ENCODE measurements at regions not wholly inside any gene's neighbourhood (a gene's known extent, or its start where the extent isn't known, plus 50 kb on each side); places are given as distances from the start of the nearest gene placed in this dataset.
"Not testable (repeated sequence)": the region's sequence is repeated elsewhere in the genome, so short reads cannot be mapped to it uniquely, and the experiment has no call there.

DNA sequence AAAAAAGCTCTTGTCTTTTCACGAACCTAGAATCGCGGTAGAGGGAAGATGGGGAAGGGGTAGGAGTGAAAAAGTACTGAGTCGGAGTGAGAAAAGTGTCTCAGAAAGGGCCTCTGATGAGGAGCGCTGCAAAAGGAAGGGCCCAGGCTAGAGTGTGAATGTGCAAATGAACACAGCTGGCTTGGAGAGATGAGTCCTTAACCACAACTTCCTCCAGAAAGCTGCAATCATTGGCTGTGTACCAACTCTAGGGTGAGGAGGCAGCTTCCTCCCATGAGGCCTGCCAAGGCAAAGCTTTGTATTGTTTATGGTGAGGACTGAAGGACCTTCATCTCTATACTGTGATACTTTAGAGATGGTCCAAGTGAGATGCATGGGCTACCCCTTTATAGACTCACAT lies 566.9 kb upstream of the ANO5 start:
- Mint-ChIP-seq H3K4me3 (no peak overlapping the region), H3K9me3 (no peaks in the 10 kb centered on the region), H3K27ac (no peak overlapping the region), H3K36me3 (no peaks in the 10 kb centered on the region), H3K4me1 (no peaks in the 10 kb centered on the region), H3K27me3 (no peaks in the 10 kb centered on the region)
- no peak for ATAC-seq

- Mint-ChIP-seq H3K36me3 (no peaks in the 10 kb centered on the region), H3K4me1 (no peaks in the 10 kb centered on the region), H3K27ac (no peak overlapping the region), H3K4me3 (no peak overlapping the region), H3K27me3 (no peaks in the 10 kb centered on the region), H3K9me3 (no peaks in the 10 kb centered on the region)
- ATAC-seq, result no peak
Measured at GRCh38 chr11:21628641-21629040, 564.2 kb upstream of the ANO5 start.

DNA sequence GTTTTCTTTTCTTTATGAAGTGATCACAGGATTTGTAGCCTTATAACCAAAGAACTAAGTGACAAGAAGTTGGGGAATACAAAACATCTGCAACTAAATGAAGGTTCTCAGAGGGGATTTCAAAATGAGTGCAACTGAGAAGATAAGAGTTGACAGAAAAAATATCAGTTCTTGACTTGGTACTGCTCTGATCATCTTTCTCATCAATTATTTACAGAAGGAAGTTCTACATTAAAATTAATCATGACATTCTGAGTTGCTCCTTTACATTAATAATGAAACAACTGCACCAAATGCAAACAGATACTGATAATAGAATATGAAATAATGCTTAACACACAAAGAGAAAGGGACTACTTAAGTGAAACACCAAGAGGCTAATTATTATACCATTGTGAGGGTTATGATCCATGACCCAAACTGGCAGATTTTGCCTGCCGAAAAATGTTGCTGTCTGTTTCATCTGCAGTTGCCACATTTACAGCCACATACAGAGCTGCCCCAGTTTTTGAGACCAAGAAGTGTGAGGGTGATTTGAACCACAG lies 561.9 kb upstream of the ANO5 start:
- no peaks in the 10 kb centered on the region for H3K36me3 Mint-ChIP-seq
- no peak overlapping the region for H3K4me3 Mint-ChIP-seq
- no peaks in the 10 kb centered on the region for H3K9me3 Mint-ChIP-seq
- ATAC-seq, result no peak
- no peak overlapping the region for H3K27ac Mint-ChIP-seq
- no peaks in the 10 kb centered on the region for H3K4me1 Mint-ChIP-seq
- no peaks in the 10 kb centered on the region for H3K27me3 Mint-ChIP-seq

GRCh38 chr11:21631991-21632390 lies 560.9 kb upstream of the ANO5 start:
- Mint-ChIP-seq H3K27ac (no peak overlapping the region), H3K4me1 (no peaks in the 10 kb centered on the region), H3K36me3 (no peaks in the 10 kb centered on the region), H3K4me3 (no peak overlapping the region), H3K9me3 (no peaks in the 10 kb centered on the region), H3K27me3 (no peaks in the 10 kb centered on the region)
- no peak for ATAC-seq

GRCh38 chr11:21634491-21634890 lies 558.4 kb upstream of the ANO5 start:
- H3K4me1 Mint-ChIP-seq, result no peaks in the 10 kb centered on the region
- no peaks in the 10 kb centered on the region for H3K36me3 Mint-ChIP-seq
- no peaks in the 10 kb centered on the region for H3K27me3 Mint-ChIP-seq
- ATAC-seq, result no peak
- H3K9me3 Mint-ChIP-seq, result no peaks in the 10 kb centered on the region
- no peak overlapping the region for H3K4me3 Mint-ChIP-seq
- H3K27ac Mint-ChIP-seq, result no peak overlapping the region

GRCh38 chr11:21634956-21635355 lies 557.9 kb upstream of the ANO5 start:
- no peaks in the 10 kb centered on the region for H3K4me1 Mint-ChIP-seq
- no peak overlapping the region for H3K27ac Mint-ChIP-seq
- no peak for ATAC-seq
- H3K27me3 Mint-ChIP-seq, result no peaks in the 10 kb centered on the region
- no peaks in the 10 kb centered on the region for H3K9me3 Mint-ChIP-seq
- H3K4me3 Mint-ChIP-seq, result no peak overlapping the region
- H3K36me3 Mint-ChIP-seq, result no peaks in the 10 kb centered on the region

DNA sequence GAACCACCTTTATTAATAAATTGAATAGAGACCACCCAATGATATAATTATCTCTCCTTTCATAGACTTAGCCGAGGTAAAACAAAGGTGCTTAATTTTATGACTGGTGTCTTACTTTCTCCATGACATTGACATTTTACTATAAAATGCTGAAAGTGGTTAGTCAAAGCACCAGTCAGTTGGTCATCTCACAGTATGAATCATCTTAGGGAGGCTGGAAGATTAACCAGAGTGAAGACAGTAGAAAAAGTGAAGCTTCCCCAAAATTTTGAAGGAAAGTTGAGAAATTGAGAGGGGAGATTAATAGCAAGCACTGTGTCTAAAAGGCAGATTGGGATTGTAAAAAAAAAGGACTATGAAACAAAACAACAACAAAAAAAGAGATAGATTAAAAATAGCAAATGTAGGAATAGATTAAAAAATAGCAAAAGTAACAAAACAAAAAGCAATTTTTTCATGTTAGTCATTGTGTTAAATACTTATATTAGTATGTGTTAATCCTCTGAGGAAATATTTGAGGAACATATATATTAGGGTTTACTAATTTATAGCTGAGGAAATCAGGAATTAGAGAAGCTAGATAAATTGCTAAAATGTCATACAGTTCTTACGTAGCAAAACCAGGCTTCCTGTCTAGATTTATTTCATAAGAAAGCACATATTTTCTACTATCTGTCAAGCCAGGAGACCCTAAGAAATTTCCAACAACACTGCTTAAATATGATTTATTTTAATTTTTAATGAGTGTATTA lies 557.3 kb upstream of the ANO5 start:
- H3K9me3 Mint-ChIP-seq, result no peaks in the 10 kb centered on the region
- no peak overlapping the region for H3K4me3 Mint-ChIP-seq
- H3K4me1 Mint-ChIP-seq, result no peaks in the 10 kb centered on the region
- H3K36me3 Mint-ChIP-seq, result no peaks in the 10 kb centered on the region
- H3K27me3 Mint-ChIP-seq, result no peaks in the 10 kb centered on the region
- no peak for ATAC-seq
- no peak overlapping the region for H3K27ac Mint-ChIP-seq

DNA sequence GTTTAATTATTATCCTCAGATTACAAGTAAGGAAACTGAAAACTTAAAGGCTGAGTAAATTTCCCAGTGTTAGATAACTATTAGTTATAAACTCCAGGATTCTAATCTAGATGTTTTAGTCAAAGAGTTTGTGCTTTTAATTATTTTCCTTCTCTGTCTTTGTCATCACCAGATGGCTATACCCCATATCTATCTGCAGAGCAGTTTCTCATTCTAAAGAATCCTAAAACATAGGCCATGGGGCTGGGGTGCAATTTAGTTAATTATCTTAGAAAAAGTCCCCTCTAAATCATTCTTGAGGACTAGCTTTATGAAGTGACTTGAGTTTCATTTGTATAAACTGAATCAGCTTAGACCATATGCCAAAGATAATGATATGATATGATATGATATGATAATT lies 556.3 kb upstream of the ANO5 start:
- Mint-ChIP-seq H3K36me3 (no peaks in the 10 kb centered on the region), H3K4me1 (no peaks in the 10 kb centered on the region), H3K27me3 (no peaks in the 10 kb centered on the region), H3K27ac (no peak overlapping the region), H3K9me3 (no peaks in the 10 kb centered on the region), H3K4me3 (no peak overlapping the region)
- no peak for ATAC-seq

DNA sequence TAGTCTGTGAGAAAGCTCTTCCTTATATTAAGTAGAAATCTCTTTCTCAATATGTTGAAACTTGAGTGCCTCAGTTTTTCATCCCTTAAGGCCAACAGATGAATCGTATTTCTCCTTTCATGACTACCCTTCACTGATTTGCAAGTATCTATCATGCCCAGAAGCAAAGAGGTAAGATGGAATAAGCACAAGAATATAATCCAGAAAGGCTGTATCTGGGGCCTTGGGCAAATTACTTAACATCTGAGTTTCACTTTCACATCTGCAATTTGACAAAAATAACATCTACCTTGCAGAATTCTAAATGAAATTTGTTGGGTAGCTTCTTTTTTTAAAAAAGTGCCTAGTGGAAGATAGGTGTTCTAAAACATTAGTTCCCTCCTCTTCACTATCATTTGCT lies 552.4 kb upstream of the ANO5 start:
- Mint-ChIP-seq H3K27ac (no peak overlapping the region), H3K27me3 (no peaks in the 10 kb centered on the region), H3K36me3 (no peaks in the 10 kb centered on the region), H3K4me3 (no peak overlapping the region), H3K4me1 (no peaks in the 10 kb centered on the region), H3K9me3 (peaks cover 6% of the 10 kb centered on the region)
- no peak for ATAC-seq

- Mint-ChIP-seq H3K36me3 (no peaks in the 10 kb centered on the region), H3K4me1 (no peaks in the 10 kb centered on the region), H3K27ac (no peak overlapping the region)
Measured at GRCh38 chr11:21641869-21642268, 551.0 kb upstream of the ANO5 start.

DNA sequence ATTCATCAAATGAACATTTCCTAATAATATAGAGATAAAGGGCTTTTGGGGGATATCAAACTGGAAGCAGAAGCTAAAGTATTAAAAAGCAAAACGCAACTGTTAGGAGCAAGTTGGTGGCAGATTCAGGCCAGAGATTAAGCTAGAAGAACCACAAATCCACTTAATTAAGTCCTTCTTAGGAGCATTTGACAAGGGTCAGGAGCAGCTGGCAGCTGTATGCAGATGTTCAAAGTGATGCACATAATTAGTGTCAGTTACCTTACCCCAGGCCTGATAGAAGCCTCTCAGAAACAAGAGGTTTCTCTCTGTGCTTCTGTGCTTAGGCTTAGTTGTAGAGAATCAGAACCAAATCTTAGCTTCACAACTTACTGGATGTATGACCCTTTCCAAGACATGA lies 546.5 kb upstream of the ANO5 start:
- H3K4me3 Mint-ChIP-seq, result no peak overlapping the region
- peaks cover 6% of the 10 kb centered on the region for H3K9me3 Mint-ChIP-seq
- no peaks in the 10 kb centered on the region for H3K36me3 Mint-ChIP-seq
- H3K4me1 Mint-ChIP-seq, result no peaks in the 10 kb centered on the region
- no peak overlapping the region for H3K27ac Mint-ChIP-seq
- ATAC-seq, result no peak
- no peaks in the 10 kb centered on the region for H3K27me3 Mint-ChIP-seq

More at GRCh38 chr11:21641869-21642268, 551.0 kb upstream of the ANO5 start:
- ATAC-seq, result no peak
- Mint-ChIP-seq H3K9me3 (peaks cover 6% of the 10 kb centered on the region), H3K4me3 (no peak overlapping the region), H3K27me3 (no peaks in the 10 kb centered on the region)

- peaks cover 2% of the 10 kb centered on the region for H3K9me3 Mint-ChIP-seq
- H3K27ac Mint-ChIP-seq, result no peak overlapping the region
- H3K4me3 Mint-ChIP-seq, result no peak overlapping the region
- H3K4me1 Mint-ChIP-seq, result no peaks in the 10 kb centered on the region
- ATAC-seq, result no peak
- no peaks in the 10 kb centered on the region for H3K27me3 Mint-ChIP-seq
- H3K36me3 Mint-ChIP-seq, result no peaks in the 10 kb centered on the region
Measured at GRCh38 chr11:21650961-21651360, 541.9 kb upstream of the ANO5 start.

- H3K36me3 Mint-ChIP-seq, result no peaks in the 10 kb centered on the region
- H3K27me3 Mint-ChIP-seq, result no peaks in the 10 kb centered on the region
- no peak for ATAC-seq
- H3K4me3 Mint-ChIP-seq, result no peak overlapping the region
- no peaks in the 10 kb centered on the region for H3K4me1 Mint-ChIP-seq
- peaks cover 9% of the 10 kb centered on the region for H3K9me3 Mint-ChIP-seq
- no peak overlapping the region for H3K27ac Mint-ChIP-seq
Measured at GRCh38 chr11:21653951-21654421, 538.9 kb upstream of the ANO5 start.

DNA sequence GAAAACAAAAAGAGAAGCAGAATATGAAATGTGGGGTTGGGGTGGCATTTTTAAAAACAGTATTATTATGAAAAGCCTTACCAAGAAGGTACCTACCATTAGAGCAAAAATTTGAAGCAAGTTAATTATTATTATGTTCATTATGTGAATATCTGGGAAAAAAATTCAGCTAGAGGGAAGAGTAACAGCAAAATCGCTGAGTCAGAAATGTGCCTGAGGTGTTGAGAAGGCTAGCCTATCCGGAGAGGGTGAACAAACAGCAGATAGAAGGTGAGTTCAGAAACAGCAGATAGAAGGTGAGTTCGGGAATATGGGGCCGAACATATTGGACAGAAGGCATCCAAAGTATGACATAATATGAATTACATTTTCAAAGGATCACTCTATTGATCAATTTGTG lies 536.8 kb upstream of the ANO5 start:
- peaks cover 9% of the 10 kb centered on the region for H3K9me3 Mint-ChIP-seq
- H3K27me3 Mint-ChIP-seq, result no peaks in the 10 kb centered on the region
- no peak for ATAC-seq
- H3K27ac Mint-ChIP-seq, result no peak overlapping the region
- H3K4me1 Mint-ChIP-seq, result no peaks in the 10 kb centered on the region
- H3K4me3 Mint-ChIP-seq, result no peak overlapping the region
- H3K36me3 Mint-ChIP-seq, result no peaks in the 10 kb centered on the region

GRCh38 chr11:21658654-21659193 lies 534.2 kb upstream of the ANO5 start:
- H3K27me3 Mint-ChIP-seq, result no peaks in the 10 kb centered on the region
- no peaks in the 10 kb centered on the region for H3K4me1 Mint-ChIP-seq
- ATAC-seq, result no peak
- no peak overlapping the region for H3K27ac Mint-ChIP-seq
- H3K9me3 Mint-ChIP-seq, result peaks cover 11% of the 10 kb centered on the region
- no peak overlapping the region for H3K4me3 Mint-ChIP-seq
- no peaks in the 10 kb centered on the region for H3K36me3 Mint-ChIP-seq

DNA sequence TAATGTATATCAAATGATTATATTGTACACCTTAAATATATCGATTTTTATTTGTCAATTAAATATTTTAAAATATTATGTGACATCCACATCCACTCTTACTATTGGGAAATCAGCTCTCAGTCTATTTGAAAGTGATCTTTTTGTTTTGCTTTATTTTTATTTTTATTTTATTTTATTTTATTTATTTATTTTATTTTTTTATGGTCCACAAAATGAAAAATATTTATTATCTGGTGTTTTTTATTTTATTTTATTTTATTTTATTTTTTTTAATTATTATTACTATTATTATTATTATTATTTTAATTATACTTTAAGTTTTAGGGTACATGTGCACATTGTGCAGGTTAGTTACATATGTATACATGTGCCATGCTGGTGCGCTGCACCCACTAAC lies 533.5 kb upstream of the ANO5 start:
- not testable (repeated sequence) for H3K4me1 Mint-ChIP-seq, H3K27ac Mint-ChIP-seq, H3K27me3 Mint-ChIP-seq, H3K4me3 Mint-ChIP-seq, H3K36me3 Mint-ChIP-seq, ATAC-seq
- peaks cover 11% of the 10 kb centered on the region for H3K9me3 Mint-ChIP-seq

All from stimulated activated memory B cell treated with anti-CD40 and anti-IgM and Interleukin-4, amounts not matched to agents 10 μg/mL and 1 μg/mL and 100 μg/mL, for 72 hours (primary cell).